ENCODE measurements at regions not wholly inside any gene's neighbourhood (a gene's known extent, or its start where the extent isn't known, plus 50 kb on each side); places are given as distances from the start of the nearest gene placed in this dataset.

GRCh38 chr2:167675906-167676305 is 571.5 kb downstream of the STK39 start:
- TF ChIP-seq CTCF (IDR thresholded peaks at IDR 0.05) (no peak), POLR2A (IDR thresholded peaks at IDR 0.05; ENCODE audit: low read depth) (no peak), POLR2AphosphoS5 (IDR thresholded peaks at IDR 0.05) (no peak)

Measured in esophagus muscularis mucosa (tissue), 3 donors.